ENCODE measurements at regions not wholly inside any gene's neighbourhood (a gene's known extent, or its start where the extent isn't known, plus 50 kb on each side); places are given as distances from the start of the nearest gene placed in this dataset.

- TF ChIP-seq ARNTL (CRISPR knock-in tag; IDR thresholded peaks at IDR 0.05; ENCODE audit: borderline replicate concordance, low read depth) (no peak), POU6F1 (CRISPR knock-in tag; IDR thresholded peaks at IDR 0.05; ENCODE audit: borderline replicate concordance, low read depth) (no peak), ISL1 (CRISPR knock-in tag; IDR thresholded peaks at IDR 0.05) (no peak), CREB5 (CRISPR knock-in tag; IDR thresholded peaks at IDR 0.05; ENCODE audit: low read depth) (no peak), ZNF70 (CRISPR knock-in tag; IDR thresholded peaks at IDR 0.05) (no peak), ESRRG (CRISPR knock-in tag; IDR thresholded peaks at IDR 0.05) (no peak), RARB (CRISPR knock-in tag; IDR thresholded peaks at IDR 0.05) (no peak), OSR1 (CRISPR knock-in tag; IDR thresholded peaks at IDR 0.05) (no peak), ZNF8 (CRISPR knock-in tag; IDR thresholded peaks at IDR 0.05) (no peak), SNAI2 (CRISPR knock-in tag; IDR thresholded peaks at IDR 0.05) (no peak), PATZ1 (CRISPR knock-in tag; IDR thresholded peaks at IDR 0.05; ENCODE audit: borderline replicate concordance) (no peak), ZFP3 (CRISPR knock-in tag; IDR thresholded peaks at IDR 0.05) (no peak), TOX (CRISPR knock-in tag; IDR thresholded peaks at IDR 0.05; ENCODE audit: borderline replicate concordance) (no peak)
Observed at GRCh38 chr5:24059716-24060115, 552.3 kb downstream of the PRDM9 start.

Data from SK-N-SH treated with all-trans-retinoic acid at 6 μM for 48 hours (cell line).